GM21737 (cell line): ENCODE measurements at regions not wholly inside any gene's neighbourhood (a gene's known extent, or its start where the extent isn't known, plus 50 kb on each side); places are given as distances from the start of the nearest gene placed in this dataset.
"Not testable (repeated sequence)": the region's sequence is repeated elsewhere in the genome, so short reads cannot be mapped to it uniquely, and the experiment has no call there.

Experiments used
- ATAC-seq: cut with Tn5 transposase; IDR thresholded peaks from one replicate; pipeline ENCODE4 v1.9.1; 2021; ENCODE audit warnings: mild to moderate bottlenecking, moderate library complexity; ENCODE audit not compliant: unreplicated experiment

DNA sequence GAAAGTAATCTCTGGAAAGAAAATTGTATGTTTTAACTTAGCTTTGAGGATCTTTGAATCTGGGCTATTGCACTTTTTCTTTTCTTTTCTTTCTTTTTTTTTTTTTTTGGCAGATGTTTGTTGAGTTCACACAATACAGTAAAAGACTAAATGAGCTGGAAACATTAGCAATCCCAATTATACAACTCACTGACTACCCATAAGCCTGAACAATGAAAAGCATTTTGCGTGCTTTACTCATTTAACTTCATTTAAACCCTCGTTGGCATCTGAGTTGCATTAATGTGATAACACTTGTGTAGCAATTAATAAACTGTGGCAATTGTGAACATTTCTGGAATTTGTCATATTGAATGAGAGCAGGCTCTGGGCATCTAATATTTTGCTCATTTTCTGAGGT, 269.4 kb upstream of the RBMS3 start:
- no peak for ATAC-seq

DNA sequence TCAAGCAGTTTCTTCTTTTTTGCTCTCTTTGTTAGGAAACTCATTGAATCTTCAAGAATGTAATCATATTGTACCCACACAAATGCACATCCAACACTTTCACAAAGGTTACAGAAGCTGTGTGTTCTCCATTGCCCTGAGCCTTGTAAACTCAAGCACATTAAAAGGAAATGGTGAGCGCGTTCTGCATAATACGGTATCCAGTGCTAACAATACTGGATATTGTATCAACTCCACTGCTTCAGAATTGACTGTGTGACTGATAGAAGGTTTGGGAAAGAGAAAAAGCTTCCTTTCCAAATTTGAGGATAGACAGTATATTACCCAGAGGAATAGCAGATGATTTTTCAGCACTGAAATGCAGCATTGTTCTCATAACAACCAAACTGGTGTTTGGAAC, 268.9 kb upstream of the RBMS3 start:
- ATAC-seq: no peak

DNA sequence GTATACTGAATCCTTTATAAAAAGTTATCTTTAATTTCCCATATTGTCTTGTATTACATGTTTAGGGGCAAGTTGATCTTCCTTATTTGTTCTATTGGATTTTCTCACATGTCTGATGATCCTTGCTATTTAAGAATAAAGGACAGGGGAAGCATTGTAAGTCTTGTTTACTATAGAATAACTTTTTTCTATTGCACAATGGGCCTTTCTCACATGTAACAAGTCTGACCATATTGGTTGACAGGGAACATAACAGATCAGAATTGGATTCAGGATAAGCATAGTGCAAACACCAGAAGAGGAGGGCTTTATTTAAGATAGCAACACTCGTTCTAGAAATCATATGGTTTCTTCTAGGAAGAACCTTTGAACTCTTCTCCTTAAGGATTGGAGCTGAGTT, 257.9 kb upstream of the RBMS3 start:
- ATAC-seq: no peak

DNA sequence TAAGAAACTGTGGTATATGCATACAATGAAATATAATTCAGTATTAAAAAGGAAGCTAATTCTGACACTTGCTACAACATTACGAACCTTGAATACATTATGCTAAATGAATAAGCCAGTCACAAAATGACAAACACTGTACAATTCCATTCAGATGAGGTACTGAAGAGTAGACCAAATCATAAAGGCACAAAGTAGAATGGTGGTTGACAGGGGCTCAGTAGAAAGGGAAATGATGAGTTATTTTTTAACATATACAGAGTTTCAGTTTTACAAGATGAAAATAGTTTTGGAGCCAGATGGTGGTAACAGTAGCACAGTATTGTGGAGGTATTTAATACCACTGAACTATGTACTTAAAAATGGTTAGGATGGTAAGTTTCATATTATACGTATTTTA, 254.6 kb upstream of the RBMS3 start:
- peak; percentile 98 for ATAC-seq

DNA sequence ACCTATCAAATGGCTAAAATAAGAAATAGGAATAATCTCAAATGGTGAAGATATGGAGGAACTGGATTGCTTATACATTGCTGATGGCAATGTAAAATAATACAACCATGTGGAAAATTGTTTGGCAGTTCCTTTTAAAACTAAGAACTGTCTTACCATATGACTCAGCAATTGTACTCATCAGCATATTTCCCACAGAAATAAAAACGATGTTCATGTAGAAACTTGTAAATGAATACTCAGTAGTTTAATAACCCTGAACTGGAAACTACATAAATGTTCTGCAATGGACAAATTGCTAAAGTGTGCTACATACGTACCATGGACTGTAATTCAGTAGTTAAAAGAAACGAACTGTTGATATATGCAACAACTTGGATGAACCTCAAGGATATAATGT, 253.9 kb upstream of the RBMS3 start:
- no peak for ATAC-seq

DNA sequence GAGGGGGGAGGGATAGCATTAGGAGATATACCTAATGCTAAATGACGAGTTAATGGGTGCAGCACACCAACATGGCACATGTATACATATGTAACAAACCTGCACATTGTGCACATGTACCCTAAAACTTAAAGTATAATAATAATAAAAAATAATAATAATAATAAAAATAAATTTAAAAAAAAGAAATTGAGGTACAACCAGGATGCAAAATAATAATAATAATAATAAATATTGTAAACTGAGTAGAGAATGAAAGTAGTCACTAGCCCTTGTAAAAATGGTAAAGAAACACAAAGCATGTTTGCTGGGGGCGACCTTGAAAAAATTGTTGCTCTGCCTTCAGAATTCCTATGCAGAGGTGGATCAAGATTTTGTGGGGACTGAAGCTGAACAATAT, 249.7 kb upstream of the RBMS3 start:
- not testable (repeated sequence) for ATAC-seq

DNA sequence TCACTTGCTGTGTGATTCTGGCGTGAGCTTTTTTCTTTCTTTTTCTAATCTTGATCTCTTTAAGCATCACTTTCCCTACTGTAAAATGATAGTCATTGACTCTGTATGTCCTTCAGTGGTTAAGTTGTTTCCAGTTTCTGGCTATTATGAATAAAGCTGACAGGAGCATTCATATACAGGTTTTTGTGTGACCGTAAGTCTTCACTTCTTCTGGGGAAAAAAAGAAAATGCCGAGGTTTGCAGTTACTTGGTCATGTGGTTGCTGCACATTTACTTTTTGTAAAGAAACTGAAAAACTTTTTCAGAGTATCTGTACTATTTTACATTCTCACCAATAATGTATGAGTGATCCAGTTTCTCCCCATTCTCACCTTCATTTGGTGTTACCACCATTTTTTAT, 247.4 kb upstream of the RBMS3 start:
- ATAC-seq: no peak

DNA sequence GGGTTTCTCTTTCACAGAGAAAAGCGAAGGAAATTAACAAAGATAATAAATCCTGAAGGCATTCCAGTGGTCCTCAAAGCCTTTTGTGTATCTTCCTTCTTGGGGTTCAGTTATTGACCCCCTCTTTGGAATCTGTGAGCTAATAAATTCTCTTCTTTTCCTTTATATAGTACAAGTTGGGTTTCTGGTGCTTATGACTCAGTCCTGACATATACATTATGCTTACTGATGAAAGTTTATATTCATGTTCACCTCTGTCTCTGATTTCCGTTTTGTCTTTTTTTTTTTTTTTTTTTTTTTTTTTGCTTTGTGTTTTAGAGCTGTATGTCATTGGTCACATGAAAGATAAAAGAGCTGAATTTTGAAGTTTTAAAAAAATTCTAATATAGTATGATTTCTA, 230.7 kb upstream of the RBMS3 start:
- no peak for ATAC-seq

DNA sequence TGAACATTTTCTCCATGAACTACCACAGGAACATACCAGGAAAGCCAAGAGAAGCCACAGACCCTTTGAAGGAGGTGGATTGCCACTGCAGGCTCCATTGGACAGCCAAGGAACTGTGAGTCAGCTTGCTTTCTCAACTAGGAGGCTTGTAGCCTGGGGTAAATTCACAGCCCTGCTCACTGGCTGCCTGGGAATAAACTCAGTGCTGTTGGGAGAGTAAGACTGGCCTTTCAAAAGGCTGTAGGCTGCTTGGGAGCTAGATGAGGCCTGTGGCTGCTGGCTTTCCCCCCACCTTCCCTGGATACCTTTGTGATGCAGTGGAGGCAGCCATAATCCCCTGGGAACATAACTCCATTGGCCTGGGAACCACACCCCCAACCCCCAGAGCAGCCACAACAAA, 223.5 kb upstream of the RBMS3 start:
- no peak for ATAC-seq

DNA sequence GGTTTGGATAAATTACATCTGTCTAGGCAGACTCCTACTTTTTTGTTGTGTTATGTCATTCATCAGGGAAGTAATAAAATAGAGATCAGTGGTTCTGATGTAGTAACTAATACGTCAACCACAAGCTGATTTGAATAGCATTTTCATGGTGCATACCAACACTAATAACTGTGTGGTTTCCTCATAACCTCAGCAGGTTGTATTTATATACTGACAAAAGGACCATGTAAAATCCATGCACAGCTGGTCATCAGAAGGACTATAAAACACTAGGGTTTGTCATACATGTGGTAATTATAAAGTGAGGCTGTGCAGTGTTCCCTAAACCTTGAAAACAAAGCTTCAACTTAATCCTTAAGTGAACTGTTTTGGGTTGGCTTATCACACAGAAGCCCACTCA, 216.8 kb upstream of the RBMS3 start:
- no peak for ATAC-seq

DNA sequence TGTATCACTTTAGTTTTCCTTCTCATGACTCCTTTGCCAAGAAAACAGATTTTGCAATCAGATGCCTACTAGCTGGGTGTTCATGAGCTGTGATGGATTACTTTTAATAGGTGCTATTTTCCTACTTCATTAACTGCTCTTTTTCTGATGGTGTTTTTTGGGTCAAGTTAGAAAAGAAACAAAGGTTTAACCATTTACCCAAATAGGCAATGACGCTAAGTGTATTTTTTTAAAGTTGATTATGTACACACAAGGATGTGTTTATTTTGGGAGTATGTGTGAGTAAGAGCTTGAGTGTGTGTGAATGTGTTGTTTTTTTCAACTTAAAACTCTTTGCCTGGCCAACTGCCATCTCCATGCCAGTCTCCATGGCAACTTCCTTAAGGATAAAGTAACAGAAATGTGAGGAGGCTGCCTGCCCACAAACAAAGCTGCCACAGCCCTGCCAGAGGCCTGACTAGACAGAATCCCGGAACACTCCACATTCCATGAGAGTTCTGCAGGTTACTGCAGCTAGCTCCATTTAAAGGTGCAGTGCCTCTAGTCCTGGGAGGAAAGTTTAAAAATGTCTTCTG, 215.6 kb upstream of the RBMS3 start:
- no peak for ATAC-seq

DNA sequence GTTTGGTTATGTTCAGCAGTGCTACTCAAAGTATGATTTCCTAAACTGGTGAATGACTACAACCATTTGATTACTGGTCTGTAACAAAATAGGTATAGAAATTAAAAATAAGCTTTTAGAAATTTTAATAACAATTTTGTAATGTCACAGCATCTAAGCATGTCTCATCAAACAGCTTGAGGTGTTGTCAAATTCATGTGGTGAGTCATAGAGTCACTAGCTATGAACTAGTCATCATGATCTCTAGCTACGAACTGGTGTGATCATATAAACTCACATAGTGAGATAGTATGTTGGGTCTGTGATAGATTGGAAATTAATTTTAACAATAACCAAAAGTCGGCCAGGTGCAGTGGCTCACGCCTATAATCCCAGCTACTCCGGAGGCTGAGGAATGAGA, 213.9 kb upstream of the RBMS3 start:
- ATAC-seq: no peak

DNA sequence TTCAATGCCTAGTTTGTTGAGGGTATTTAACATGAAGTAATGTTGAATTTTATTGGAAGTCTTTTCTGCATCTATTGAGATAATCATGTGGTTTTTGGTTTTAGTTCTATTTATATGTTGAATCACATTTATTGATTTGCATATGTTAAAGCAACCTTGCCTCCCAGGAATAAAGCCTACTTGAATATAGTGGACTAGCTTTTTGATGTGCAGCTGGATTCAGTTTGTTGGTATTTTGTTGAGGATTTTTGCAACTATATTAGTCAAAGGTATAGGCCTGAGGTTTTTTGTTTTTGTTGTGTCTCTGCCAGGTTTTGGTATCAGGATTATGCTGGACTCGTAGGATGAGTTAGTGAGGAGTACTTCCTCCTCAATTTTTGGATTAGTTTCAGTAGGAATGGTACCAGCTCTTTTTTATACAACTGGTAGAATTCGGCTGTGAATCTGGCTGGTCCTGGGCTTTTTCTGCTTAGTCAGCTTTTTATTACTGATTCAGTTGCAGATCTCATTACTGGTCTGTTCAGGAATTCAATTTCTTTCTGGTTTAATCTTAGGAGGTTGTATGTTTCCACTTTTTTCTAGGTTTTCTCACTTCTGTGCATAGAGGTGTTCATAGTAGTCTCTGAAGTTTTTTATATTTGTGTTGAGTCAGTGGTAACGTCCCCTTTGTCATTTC, 209.8 kb upstream of the RBMS3 start:
- ATAC-seq: no peak

DNA sequence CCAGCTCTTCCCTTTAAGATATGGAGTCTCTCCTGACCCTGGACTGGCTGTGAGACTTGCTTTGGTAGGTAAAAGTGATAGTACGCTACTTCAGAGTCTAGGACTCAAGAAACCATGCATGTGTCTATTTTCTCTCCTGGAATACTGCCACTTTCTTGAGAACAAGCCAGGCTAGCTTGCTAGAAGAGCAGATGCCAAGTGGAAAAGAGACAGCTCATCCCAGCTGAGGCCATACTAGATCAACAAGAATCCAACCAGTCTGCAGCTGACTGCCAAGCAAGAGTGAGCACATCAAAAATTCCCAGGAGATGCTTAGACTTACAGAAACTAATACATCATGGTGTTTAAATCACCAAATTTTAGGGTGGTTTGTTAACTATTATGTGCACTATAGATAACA, 208.3 kb upstream of the RBMS3 start:
- ATAC-seq: no peak

DNA sequence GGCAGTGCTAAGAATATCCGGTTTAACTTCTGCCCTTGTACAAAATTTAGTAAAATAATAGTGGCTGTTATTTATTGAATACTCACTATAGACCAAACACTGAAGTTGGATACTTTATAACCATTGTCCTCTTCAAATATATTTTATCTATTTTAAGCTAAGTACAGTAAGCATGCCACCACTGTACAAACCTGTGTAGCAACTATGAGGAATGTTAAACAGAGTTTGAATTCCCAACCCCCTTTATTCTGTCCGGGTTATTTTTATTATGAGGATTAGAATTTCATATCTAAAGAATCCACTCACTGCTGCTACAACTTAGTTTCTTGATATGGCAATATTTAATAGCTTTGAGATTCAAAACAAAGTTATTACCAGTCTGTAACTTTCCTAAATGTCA, 203.5 kb upstream of the RBMS3 start:
- ATAC-seq: no peak

DNA sequence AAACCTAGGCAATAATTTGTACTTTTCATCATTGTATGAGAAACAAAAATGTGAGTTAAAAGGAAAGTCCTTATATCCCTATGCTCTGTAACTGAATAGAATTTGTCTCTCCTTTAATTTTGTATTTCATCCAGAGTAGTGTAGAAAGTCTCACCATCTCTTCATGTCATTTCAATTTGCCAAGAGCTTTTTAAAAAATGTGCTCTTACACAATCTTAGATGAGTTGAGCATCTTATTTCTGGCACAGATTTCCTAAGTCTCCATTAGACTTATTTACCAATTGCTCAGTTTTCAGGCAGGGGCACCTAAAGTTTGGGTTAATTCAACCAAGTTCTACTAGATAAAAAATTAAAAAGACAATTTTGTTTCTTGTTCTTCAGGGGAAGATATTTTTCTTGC, 201.5 kb upstream of the RBMS3 start:
- no peak for ATAC-seq

DNA sequence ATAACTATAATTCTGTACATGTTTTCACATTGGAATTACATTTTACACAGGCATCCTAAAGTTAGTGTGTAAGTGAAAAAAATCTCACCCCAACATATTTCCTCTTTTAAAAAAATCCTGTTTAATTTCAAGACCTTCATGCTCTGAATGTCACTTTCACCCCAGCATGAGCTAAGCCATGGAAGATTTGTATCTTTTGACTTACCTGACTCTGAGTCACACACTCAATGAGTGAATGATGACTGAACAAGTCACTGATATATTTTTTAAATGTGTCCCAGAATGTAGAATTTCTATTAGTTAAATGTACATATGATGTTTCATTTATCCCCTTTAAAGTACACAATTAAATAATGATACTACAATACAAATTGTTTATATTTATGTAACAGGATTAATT, 199.9 kb upstream of the RBMS3 start:
- no peak for ATAC-seq

DNA sequence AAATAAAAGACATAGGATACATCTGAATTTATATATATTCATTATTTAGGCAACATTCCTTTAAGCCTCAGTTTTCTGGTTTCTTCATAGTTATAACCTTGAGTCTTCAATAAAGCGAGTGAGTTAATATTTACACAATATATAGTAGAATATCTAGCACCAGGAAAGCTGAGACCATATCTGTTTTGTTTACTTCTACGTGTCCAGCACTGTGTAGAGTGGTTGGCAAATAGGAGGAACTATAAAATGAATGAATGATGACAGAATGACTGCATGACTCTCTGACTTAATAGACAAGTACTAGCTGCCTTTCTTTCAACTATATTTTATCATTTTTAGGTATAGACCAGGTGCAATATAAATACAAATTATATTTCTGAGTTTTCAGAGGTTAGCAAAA, 197.8 kb upstream of the RBMS3 start:
- no peak for ATAC-seq

DNA sequence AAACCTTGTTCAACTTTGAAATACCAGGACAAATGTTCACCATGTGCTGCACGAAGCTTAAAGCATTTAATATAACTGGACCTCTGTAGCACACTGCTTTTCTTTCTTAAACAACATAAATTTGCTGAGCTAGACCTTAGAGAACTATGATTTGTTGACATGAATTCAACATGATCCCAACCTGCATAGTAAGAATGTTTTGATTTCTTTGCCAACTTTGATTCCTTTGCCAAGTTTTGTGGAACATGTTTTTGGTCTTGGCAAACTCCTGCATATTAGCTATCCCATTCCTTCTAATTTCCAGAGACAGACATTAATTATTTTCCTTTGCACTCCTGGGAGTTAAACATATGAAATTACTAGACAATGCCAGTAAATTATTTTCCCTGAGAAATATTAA, 197.2 kb upstream of the RBMS3 start:
- ATAC-seq: no peak

DNA sequence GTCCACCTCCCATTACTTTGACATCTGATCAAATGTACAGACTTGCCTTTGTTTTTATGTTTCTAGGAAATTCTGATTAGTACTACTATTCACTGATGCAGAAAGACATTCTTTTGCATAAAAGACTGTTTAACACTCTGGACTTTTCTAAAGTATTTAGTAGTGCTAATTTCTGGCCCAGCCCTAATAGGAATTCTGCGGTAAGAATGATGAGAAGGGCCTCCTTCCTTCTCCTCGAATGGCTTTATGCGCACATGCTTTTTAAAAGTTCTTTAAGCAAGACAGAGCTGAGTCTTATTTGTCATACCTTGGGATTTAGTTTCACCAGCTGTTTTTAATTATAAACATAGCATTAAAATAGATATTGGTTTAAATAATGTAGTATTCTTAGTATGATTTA, 192.3 kb upstream of the RBMS3 start:
- no peak for ATAC-seq

DNA sequence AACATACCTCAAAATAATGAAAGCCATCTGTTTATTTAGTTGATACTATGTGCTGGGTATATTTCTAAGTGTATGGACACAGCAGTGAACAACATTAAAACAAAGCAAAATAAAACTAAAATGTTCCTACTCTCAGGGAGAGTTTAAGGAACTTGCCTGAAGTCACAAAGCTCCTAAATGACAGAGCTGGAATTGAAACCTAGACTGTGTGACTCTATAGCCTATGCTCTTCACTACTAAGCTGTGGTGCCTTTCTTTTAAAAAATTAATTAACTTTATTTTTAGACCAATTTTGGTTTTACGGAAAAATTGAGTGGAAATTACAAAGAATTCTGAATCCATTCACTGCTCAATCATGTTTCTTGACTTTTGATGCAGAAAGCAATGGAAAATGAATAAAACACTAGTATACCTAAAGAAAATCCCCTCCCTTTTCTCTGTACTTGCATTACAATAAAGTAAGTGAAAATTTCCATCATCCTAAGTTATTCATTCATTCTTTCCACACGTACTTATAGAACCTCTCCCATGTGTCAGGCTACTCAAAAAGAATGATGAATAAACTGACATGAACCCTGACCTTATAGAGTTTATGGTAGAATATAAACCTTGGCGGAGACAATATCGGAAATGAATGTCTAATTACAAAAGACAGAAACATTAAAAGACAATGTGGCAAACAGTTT, 189.8 kb upstream of the RBMS3 start:
- ATAC-seq: no peak

DNA sequence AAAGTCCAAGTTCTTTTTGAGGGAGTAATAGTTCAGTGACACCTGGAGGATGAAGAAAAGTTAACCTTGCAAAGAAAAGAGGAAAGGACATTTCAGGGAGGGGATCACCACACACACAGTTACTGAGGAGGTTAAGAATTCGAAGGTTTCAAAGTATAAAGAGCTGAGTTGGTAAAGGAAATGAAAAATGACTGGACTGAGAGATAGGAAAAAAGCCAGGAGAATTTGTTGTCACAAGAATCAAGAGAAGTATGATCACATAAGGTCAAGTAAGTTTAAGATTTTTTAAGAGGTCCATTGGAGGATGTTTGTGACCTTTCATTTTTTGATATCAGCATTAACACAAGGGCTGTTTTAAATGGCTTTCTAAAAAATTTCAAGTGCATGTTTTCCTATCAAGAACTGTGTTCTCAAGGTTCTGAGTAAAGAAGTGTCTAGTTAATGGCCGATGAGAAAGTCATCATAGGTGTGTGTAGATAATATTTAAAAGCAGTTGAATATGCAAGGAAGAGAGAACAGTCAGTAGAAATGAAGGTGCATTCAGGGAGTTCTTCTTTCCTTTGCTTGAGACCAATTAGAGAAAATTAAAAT, 189.2 kb upstream of the RBMS3 start:
- no peak for ATAC-seq
